ENCODE measurements at regions not wholly inside any gene's neighbourhood (a gene's known extent, or its start where the extent isn't known, plus 50 kb on each side); places are given as distances from the start of the nearest gene placed in this dataset.

- ChIA-PET CTCF (no interaction called here), POLR2A (ENCODE audit: unreplicated experiment) (no interaction called here)
- no TSS peak for BruUV-seq (replicated peaks)
These were observed 75.9 kb downstream of the UCHL1 start for GRCh38 chr4:41332510-41333054.

More at GRCh38 chr4:41332510-41333054, 75.9 kb downstream of the UCHL1 start:
- Histone ChIP-seq H4K91ac (ENCODE audit: insufficient read depth, low read depth, low read length) (no peak overlapping the region), H2BK120ac (ENCODE audit: low read depth, low read length) (no peak overlapping the region), H3K27ac (ENCODE audit: insufficient read depth, low read length) (no peak overlapping the region), H4K20me1 (ENCODE audit: insufficient read depth, low read length) (no peaks in the 10 kb centered on the region), H3K14ac (replicated peaks; ENCODE audit: low read depth, low read length) (no peak overlapping the region), H2BK15ac (ENCODE audit: low read depth, low read length) (no peak overlapping the region), H3K9ac (ENCODE audit: low read depth, low read length) (no peak overlapping the region), H2BK20ac (ENCODE audit: low read depth, low read length) (no peak overlapping the region), H4K8ac (ENCODE audit: low read depth in 2 of 2, low read length in 2 of 2) (no peak overlapping the region), H2BK5ac (ENCODE audit: low read depth, low read length, poor library complexity, severe bottlenecking) (no peak overlapping the region), H3K4me3 (ENCODE audit: insufficient read depth, low read depth, low read length) (no peak overlapping the region), H3K4ac (ENCODE audit: low read depth, low read length) (no peak overlapping the region), H3K36me3 (ENCODE audit: control insufficient read depth, insufficient read depth, low read length) (no peaks in the 10 kb centered on the region), H3K4me1 (ENCODE audit: control insufficient read depth, insufficient read depth, low read length) (no peaks in the 10 kb centered on the region), H4K5ac (ENCODE audit: low read depth, low read length) (no peak overlapping the region), H3K18ac (ENCODE audit: low read depth, low read length) (no peak overlapping the region), H3K27me3 (ENCODE audit: control insufficient read depth, insufficient read depth, low read length) (peaks cover 5% of the 10 kb centered on the region), H3K9me3 (ENCODE audit: control insufficient read depth, insufficient read depth, low read length) (no peaks in the 10 kb centered on the region), H3K4me2 (ENCODE audit: low read depth, low read length) (no peak overlapping the region), H3K56ac (ENCODE audit: extremely low read depth, insufficient read depth, low read length) (no peak overlapping the region), H3K79me1 (ENCODE audit: low read depth in 1 of 2, low read length in 2 of 2) (no peaks in the 10 kb centered on the region), H2AFZ (replicated peaks; ENCODE audit: low read length, poor library complexity) (no peak overlapping the region), H3K23ac (ENCODE audit: low read depth, low read length) (no peak overlapping the region), H2AK9ac (replicated peaks; ENCODE audit: low read depth, low read length, poor library complexity) (no peak overlapping the region), H3K9me1 (ENCODE audit: insufficient read depth, low read length) (no peaks in the 10 kb centered on the region), H2AK5ac (ENCODE audit: low read depth, low read length) (no peak overlapping the region)
- no CpG with 5 or more reads among the region's 3 CpGs for WGBS, 2 experiments (ENCODE audit: extremely low coverage in 2 of 2, insufficient read length in 1 of 2)
- DNase-seq (no peak), ATAC-seq (ENCODE audit: low read depth) (no peak)
- dilution Hi-C loops (cut with HindIII; ENCODE audit: low sequenced_read_pairs, unreplicated experiment) (no loop called here), intact Hi-C loops (cut with micrococcal nuclease) (no loop called here), in situ Hi-C loops (cut with MboI; ENCODE audit: low sequenced_read_pairs) (no loop called here)
- TF ChIP-seq CHD1 (IDR thresholded peaks at IDR 0.05; ENCODE audit: low read depth, low read length) = no peak
- no peak for TF ChIP-seq NFE2L2 (IDR thresholded peaks at IDR 0.05; ENCODE audit: low read depth, low read length)
- no peak for TF ChIP-seq BHLHE40 (IDR thresholded peaks at IDR 0.05; ENCODE audit: low read depth, low read length)
- TF ChIP-seq MXI1 (IDR thresholded peaks at IDR 0.05; ENCODE audit: borderline replicate concordance, low read depth, low read length) = no peak
- no peak for TF ChIP-seq RAD21 (IDR thresholded peaks at IDR 0.05; ENCODE audit: low read length)
- no peak for TF ChIP-seq RCOR1 (IDR thresholded peaks at IDR 0.05; ENCODE audit: insufficient replicate concordance, low read length)
- TF ChIP-seq FOS (IDR thresholded peaks at IDR 0.05; ENCODE audit: low read depth, low read length) = no peak
- no peak for TF ChIP-seq USF2 (IDR thresholded peaks at IDR 0.05; ENCODE audit: low read depth, low read length)
- no peak for TF ChIP-seq POLR2A (IDR thresholded peaks at IDR 0.05; ENCODE audit: low read depth, low read length)
- TF ChIP-seq MAZ (IDR thresholded peaks at IDR 0.05; ENCODE audit: borderline replicate concordance, low read depth, low read length) = no peak
- no peak for TF ChIP-seq RFX5 (IDR thresholded peaks at IDR 0.05; ENCODE audit: low read depth, low read length)
- no peak for TF ChIP-seq MAFK (IDR thresholded peaks at IDR 0.05; ENCODE audit: low read depth, low read length)
- TF ChIP-seq, protein P1, sequence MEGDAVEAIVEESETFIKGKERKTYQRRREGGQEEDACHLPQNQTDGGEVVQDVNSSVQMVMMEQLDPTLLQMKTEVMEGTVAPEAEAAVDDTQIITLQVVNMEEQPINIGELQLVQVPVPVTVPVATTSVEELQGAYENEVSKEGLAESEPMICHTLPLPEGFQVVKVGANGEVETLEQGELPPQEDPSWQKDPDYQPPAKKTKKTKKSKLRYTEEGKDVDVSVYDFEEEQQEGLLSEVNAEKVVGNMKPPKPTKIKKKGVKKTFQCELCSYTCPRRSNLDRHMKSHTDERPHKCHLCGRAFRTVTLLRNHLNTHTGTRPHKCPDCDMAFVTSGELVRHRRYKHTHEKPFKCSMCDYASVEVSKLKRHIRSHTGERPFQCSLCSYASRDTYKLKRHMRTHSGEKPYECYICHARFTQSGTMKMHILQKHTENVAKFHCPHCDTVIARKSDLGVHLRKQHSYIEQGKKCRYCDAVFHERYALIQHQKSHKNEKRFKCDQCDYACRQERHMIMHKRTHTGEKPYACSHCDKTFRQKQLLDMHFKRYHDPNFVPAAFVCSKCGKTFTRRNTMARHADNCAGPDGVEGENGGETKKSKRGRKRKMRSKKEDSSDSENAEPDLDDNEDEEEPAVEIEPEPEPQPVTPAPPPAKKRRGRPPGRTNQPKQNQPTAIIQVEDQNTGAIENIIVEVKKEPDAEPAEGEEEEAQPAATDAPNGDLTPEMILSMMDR (conservative IDR thresholded peaks at IDR 0.05; ENCODE audit: low read depth, low read length) = no peak
- TF ChIP-seq SMC3 (IDR thresholded peaks at IDR 0.05; ENCODE audit: low read depth, low read length) = no peak
- no peak for TF ChIP-seq ELK1 (IDR thresholded peaks at IDR 0.05; ENCODE audit: borderline replicate concordance, low read depth, low read length)
- TF ChIP-seq CEBPB (IDR thresholded peaks at IDR 0.05; ENCODE audit: low read depth, low read length) = no peak

Data from IMR-90 (cell line).